ENCODE measurements at regions not wholly inside any gene's neighbourhood (a gene's known extent, or its start where the extent isn't known, plus 50 kb on each side); places are given as distances from the start of the nearest gene placed in this dataset.

GRCh38 chr3:6097556-6097955 lies 763.4 kb upstream of the GRM7 start:
- TF ChIP-seq CTCF (IDR thresholded peaks at IDR 0.05): no peak
- no peak for TF ChIP-seq POLR2A (IDR thresholded peaks at IDR 0.05)
